ENCODE measurements at regions not wholly inside any gene's neighbourhood (a gene's known extent, or its start where the extent isn't known, plus 50 kb on each side); places are given as distances from the start of the nearest gene placed in this dataset.

DNA sequence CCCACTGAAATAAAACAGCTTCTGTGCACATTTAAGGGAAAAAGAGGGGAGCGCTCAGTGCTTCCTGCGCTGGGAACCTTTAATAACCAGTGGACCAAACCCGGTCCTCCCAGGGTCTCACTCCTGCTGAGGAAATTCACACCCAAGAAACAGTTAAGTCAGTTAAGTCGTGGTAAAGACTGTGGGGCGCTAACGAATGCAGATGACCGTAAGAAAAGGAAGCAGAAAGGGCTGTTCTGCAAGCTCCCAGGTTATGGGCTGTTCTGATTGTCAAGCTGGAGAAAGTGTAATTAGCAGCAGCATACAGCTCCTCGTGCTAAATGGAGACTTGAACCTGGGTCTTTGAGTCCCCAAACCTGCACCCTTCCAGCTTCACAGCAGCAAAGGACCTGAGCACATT, 536.6 kb downstream of the NPHP4 start:
- no peak for DNase-seq
- H3K4me3 ChIP-seq, result no peak overlapping the region
- no peaks in the 10 kb centered on the region for H3K9me3 ChIP-seq
- H3K27me3 ChIP-seq, result peaks cover 5 to 75% (median 65%) of the 10 kb centered on the region in 7 donors
- TF ChIP-seq, protein P1, sequence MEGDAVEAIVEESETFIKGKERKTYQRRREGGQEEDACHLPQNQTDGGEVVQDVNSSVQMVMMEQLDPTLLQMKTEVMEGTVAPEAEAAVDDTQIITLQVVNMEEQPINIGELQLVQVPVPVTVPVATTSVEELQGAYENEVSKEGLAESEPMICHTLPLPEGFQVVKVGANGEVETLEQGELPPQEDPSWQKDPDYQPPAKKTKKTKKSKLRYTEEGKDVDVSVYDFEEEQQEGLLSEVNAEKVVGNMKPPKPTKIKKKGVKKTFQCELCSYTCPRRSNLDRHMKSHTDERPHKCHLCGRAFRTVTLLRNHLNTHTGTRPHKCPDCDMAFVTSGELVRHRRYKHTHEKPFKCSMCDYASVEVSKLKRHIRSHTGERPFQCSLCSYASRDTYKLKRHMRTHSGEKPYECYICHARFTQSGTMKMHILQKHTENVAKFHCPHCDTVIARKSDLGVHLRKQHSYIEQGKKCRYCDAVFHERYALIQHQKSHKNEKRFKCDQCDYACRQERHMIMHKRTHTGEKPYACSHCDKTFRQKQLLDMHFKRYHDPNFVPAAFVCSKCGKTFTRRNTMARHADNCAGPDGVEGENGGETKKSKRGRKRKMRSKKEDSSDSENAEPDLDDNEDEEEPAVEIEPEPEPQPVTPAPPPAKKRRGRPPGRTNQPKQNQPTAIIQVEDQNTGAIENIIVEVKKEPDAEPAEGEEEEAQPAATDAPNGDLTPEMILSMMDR (IDR thresholded peaks at IDR 0.05), result no peak
- peaks cover 0 to 6% (median 0%) of the 10 kb centered on the region in 9 donors for H3K4me1 ChIP-seq
- intact Hi-C loops (cut with DNase I), result no loop called here
- 22 to 26% methylated on average over 8 of the region's 8 CpGs for WGBS, 2 donors
- no peak overlapping the region for H3K27ac ChIP-seq
- no peaks in the 10 kb centered on the region for H3K36me3 ChIP-seq
- no peak for ATAC-seq

DNA sequence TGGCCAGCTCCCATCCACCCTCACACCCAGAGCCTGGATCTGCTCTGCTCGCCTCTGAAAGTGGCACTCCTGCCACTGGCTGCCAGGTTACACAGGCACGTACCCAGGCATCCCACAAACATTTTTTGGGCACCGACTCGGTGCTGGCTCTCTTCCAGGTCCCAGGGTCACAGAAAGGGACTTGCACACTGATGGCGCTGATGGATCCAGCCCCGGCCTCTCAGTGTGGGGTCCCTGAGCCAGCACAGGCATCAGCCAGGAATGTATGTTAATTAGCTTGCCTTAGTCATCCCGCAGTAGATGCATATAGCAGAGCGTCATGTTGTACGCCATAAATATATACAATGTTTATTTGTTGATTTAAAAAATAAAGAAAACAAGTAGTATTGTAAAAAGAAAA, 537.2 kb downstream of the NPHP4 start:
- Histone ChIP-seq H3K4me3 (no peak overlapping the region), H3K4me1 (peaks cover 0 to 6% (median 0%) of the 10 kb centered on the region in 9 donors), H3K36me3 (no peaks in the 10 kb centered on the region), H3K27ac (no peak overlapping the region), H3K27me3 (peaks cover 5 to 79% (median 67%) of the 10 kb centered on the region in 7 donors), H3K9me3 (no peaks in the 10 kb centered on the region)
- 37 to 42% methylated on average over 9 of the region's 9 CpGs for WGBS, 2 donors
- TF ChIP-seq, protein P1 (IDR thresholded peaks at IDR 0.05), result no peak
- no peak for DNase-seq
- intact Hi-C loops (cut with DNase I), result no loop called here
- ATAC-seq, result no peak

DNA sequence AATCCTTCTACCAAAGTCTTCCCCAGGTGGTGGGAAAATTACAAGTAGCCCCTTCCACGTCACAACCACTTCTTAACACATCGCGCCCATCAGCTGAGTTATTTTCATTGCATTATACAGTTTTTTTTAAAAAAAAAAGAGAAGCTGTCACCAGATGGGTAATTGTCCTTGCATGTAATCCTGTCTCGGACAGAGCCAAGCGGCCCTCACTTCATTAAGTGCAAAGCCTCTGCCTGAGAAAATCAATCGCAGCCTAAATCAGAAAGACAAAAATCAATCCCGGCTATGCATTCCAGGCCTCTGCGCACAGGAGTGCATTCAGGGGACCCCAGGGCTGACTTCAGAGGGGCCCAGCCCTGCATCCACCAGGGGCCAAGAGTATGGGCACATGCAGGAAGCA, 538.9 kb downstream of the NPHP4 start:
- peaks cover 0 to 6% (median 0%) of the 10 kb centered on the region in 9 donors for H3K4me1 ChIP-seq
- H3K36me3 ChIP-seq, result no peaks in the 10 kb centered on the region
- ATAC-seq (no peak), DNase-seq (no peak)
- WGBS, 2 donors, result 78 to 89% methylated on average over 8 of the region's 8 CpGs
- intact Hi-C loops (cut with DNase I), result no loop called here
- H3K9me3 ChIP-seq, result no peaks in the 10 kb centered on the region
- no peak overlapping the region for H3K27ac ChIP-seq
- no peak overlapping the region for H3K4me3 ChIP-seq
- peaks cover 5 to 79% (median 67%) of the 10 kb centered on the region in 7 donors for H3K27me3 ChIP-seq
- TF ChIP-seq, protein P1 (IDR thresholded peaks at IDR 0.05), result no peak

DNA sequence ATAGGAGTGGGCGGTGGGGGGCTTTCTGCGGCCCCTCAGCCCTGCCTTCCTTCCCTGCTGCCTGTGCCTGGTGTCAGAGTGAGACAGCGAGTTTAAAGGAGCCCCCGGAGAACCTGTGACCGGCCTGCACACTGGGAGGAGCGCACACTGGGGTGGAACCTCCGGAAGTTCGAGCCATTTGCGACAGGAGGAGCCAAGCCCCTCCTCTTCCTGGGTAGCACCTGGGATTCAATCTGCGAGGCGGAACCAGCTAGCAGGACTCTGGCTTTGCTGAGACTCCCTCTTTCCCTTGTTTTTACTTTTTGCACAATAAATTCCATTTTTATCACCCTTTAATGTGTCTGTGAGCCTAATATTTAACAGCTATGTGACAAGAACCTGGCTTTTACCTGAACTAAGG, 540.6 kb downstream of the NPHP4 start:
- H3K4me1 ChIP-seq, result peaks cover 0 to 6% (median 0%) of the 10 kb centered on the region in 9 donors
- H3K9me3 ChIP-seq, result no peaks in the 10 kb centered on the region
- H3K36me3 ChIP-seq, result no peaks in the 10 kb centered on the region
- H3K4me3 ChIP-seq, result no peak overlapping the region
- DNase-seq (no peak), ATAC-seq (no peak)
- H3K27me3 ChIP-seq, result peaks cover 5 to 74% (median 56%) of the 10 kb centered on the region in 7 donors
- TF ChIP-seq, protein P1 (IDR thresholded peaks at IDR 0.05), result no peak
- intact Hi-C loops (cut with DNase I), result no loop called here
- H3K27ac ChIP-seq, result no peak overlapping the region
- WGBS, 2 donors, result 65 to 73% methylated on average over 11 of the region's 11 CpGs

Measured in heart right ventricle (tissue), 16 donors.